ENCODE measurements at regions not wholly inside any gene's neighbourhood (a gene's known extent, or its start where the extent isn't known, plus 50 kb on each side); places are given as distances from the start of the nearest gene placed in this dataset.

GRCh38 chr5:155878991-155879575 lies 447.9 kb upstream of the SGCD start:
- TF ChIP-seq CTCF (IDR thresholded peaks at IDR 0.05; ENCODE audit: low read depth, low read length): no peak
- no peak for DNase-seq (ENCODE audit: low read depth, low spot score)
- H3K4me3 ChIP-seq (ENCODE audit: low read depth, low read length): no peak overlapping the region
- in situ Hi-C loops (cut with HindIII; ENCODE audit: low sequenced_read_pairs): no loop called here

DNA sequence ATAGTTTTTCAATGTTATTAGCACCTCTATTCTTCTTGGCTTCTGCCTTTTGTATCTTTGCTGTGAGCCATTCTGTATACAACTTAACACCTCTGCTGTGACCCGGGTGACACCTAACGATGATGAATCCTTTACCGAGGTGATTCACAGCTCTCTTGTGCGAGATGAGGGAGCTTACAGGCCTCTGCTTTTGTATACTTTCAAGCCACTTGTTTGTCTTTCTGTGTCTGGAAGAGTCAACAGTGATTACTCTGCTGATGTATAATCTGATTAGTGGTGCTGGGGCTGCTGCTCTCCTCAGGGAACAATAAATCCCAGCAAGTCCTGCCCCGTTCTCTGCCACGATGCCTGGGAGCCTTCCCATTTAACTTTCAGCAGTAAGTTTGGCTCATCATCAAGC lies 442.9 kb upstream of the SGCD start:
- no peak overlapping the region for H3K4me3 ChIP-seq (ENCODE audit: low read depth, low read length)
- no peak for TF ChIP-seq CTCF (IDR thresholded peaks at IDR 0.05; ENCODE audit: low read depth, low read length)
- no peak for DNase-seq (ENCODE audit: low read depth, low spot score)
- in situ Hi-C loops (cut with HindIII; ENCODE audit: low sequenced_read_pairs): no loop called here

DNA sequence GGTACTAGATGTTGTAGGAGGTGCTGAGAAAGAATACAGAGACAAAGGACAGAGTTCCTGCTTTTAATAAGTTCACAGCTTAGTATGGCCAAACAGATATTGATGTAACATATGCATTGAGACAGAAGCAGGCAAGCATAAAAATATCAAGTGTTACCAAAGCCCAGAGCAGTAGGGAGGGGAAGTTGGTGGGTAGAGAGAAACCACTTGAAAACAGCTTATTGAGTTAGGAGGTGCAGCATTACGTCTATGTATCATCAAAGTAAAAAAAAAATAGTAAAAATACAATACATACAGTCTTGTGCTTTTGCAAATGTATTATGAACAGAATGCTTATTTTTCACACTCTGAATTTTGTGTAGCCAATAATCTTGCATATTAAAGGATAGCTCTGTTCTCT lies 441.8 kb upstream of the SGCD start:
- DNase-seq (ENCODE audit: low read depth, low spot score): no peak
- in situ Hi-C loops (cut with HindIII; ENCODE audit: low sequenced_read_pairs): no loop called here
- no peak overlapping the region for H3K4me3 ChIP-seq (ENCODE audit: low read depth, low read length)
- no peak for TF ChIP-seq CTCF (IDR thresholded peaks at IDR 0.05; ENCODE audit: low read depth, low read length)

- in situ Hi-C loops (cut with HindIII; ENCODE audit: low sequenced_read_pairs): no loop called here
- no peak for TF ChIP-seq CTCF (IDR thresholded peaks at IDR 0.05; ENCODE audit: low read depth, low read length)
- no peak for DNase-seq (ENCODE audit: low read depth, low spot score)
- H3K4me3 ChIP-seq (ENCODE audit: low read depth, low read length): no peak overlapping the region
Measured at GRCh38 chr5:155886311-155887031, 440.5 kb upstream of the SGCD start.

- no peak for DNase-seq (ENCODE audit: low read depth, low spot score)
- no peak overlapping the region for H3K4me3 ChIP-seq (ENCODE audit: low read depth, low read length)
- TF ChIP-seq CTCF (IDR thresholded peaks at IDR 0.05; ENCODE audit: low read depth, low read length): no peak
- in situ Hi-C loops (cut with HindIII; ENCODE audit: low sequenced_read_pairs): no loop called here
Measured at GRCh38 chr5:155895484-155895883, 431.5 kb upstream of the SGCD start.

GRCh38 chr5:155897761-155898160 lies 429.2 kb upstream of the SGCD start:
- no peak for TF ChIP-seq CTCF (IDR thresholded peaks at IDR 0.05; ENCODE audit: low read depth, low read length)
- in situ Hi-C loops (cut with HindIII; ENCODE audit: low sequenced_read_pairs): no loop called here
- no peak for DNase-seq (ENCODE audit: low read depth, low spot score)
- no peak overlapping the region for H3K4me3 ChIP-seq (ENCODE audit: low read depth, low read length)
